Panc1 (cell line): ENCODE measurements at regions not wholly inside any gene's neighbourhood (a gene's known extent, or its start where the extent isn't known, plus 50 kb on each side); places are given as distances from the start of the nearest gene placed in this dataset.

Experiments
- ATAC-seq: fragments of 200-7000 bp; cut with Tn5 transposase; 2 replicates; pipeline ENCODE4 v1.9.1; 2020; ENCODE audit warnings: mild to moderate bottlenecking, moderate library complexity
- BruUV-seq: library from RNA; stranded (reverse); fragments of 400-500 nt; replicated peaks from 2 replicates; lab custom pipeline; 2021; lab: Mats Ljungman, UMichigan
- CTCF ChIA-PET: fragments of 300-600 bp; sonication (Branson Sonifier 250); formaldehyde crosslinking; loops from one replicate; lab custom pipeline; 2022; ENCODE audit warnings: antibody characterized with exemption; lab: Charles Lee
- POLR2A ChIA-PET: fragments of 300-600 bp; sonication (Branson Sonifier 250); formaldehyde crosslinking; loops from one replicate; lab custom pipeline; 2022; ENCODE audit warnings: antibody characterized with exemption; lab: Charles Lee
- DNase-seq: peaks from one replicate; pipeline ENCODE4 v3.0.0-alpha.2; 2010; ENCODE audit warnings: low read depth, low spot score
- H3K27ac ChIP-seq: 2 replicates; pipeline ENCODE4 v1.5.1; 2011; ENCODE audit warnings: mild to moderate bottlenecking, low read length, inconsistent platforms
- H3K27me3 ChIP-seq: fragments of 200-500 bp; sonication (Bioruptor generic); 2 replicates; pipeline ENCODE4 v1.6.0; 2014; ENCODE audit warnings: low read length, inconsistent platforms; ENCODE audit not compliant: control insufficient read depth, insufficient read depth
- H3K36me3 ChIP-seq: fragments of 200-500 bp; sonication (Bioruptor generic); 2 replicates; pipeline ENCODE4 v1.5.1; 2014; ENCODE audit warnings: inconsistent platforms, mild to moderate bottlenecking, low read length, moderate library complexity; ENCODE audit not compliant: control insufficient read depth, insufficient read depth
- H3K4me1 ChIP-seq: 2 replicates; pipeline ENCODE4 v1.5.1; 2011; ENCODE audit warnings: inconsistent platforms, mild to moderate bottlenecking, low read length, moderate library complexity; ENCODE audit not compliant: control insufficient read depth, insufficient read depth
- H3K4me3 ChIP-seq, 2 experiments: 2 replicates each; pipeline ENCODE4 v1.5.1; 2011 to 2012; ENCODE audit warnings: low read depth in 2 of 2, low read length in 2 of 2, mild to moderate bottlenecking in 2 of 2, inconsistent platforms in 1 of 2, moderate library complexity in 1 of 2
- H3K9me3 ChIP-seq: fragments of 200-500 bp; sonication (Bioruptor generic); 2 replicates; pipeline ENCODE4 v1.5.1; 2014; ENCODE audit warnings: low read depth, mild to moderate bottlenecking, inconsistent platforms, low read length, moderate library complexity; ENCODE audit not compliant: control insufficient read depth, insufficient read depth
- CTCF ChIP-seq: fragments of 450-650 bp; IDR thresholded peaks from 2 replicates; pipeline ENCODE4 v1.5.1; 2017; ENCODE audit warnings: mild to moderate bottlenecking
- POLR2AphosphoS5 ChIP-seq: IDR thresholded peaks from 2 replicates; pipeline ENCODE4 v1.6.1; 2012; ENCODE audit warnings: mild to moderate bottlenecking, low read depth, low read length, moderate library complexity
- REST ChIP-seq, 2 experiments: IDR thresholded peaks; 2 replicates each; pipeline ENCODE4 v1.6.1; 2011 to 2012; ENCODE audit warnings: low read depth in 2 of 2, control low read depth in 1 of 2, low read length in 1 of 2, mild to moderate bottlenecking in 1 of 2, moderate library complexity in 1 of 2; ENCODE audit not compliant: insufficient read depth in 1 of 2
- SIN3A ChIP-seq: IDR thresholded peaks from 2 replicates; pipeline ENCODE4 v1.6.1; 2012; ENCODE audit warnings: low read depth, mild to moderate bottlenecking, low read length, moderate library complexity, borderline replicate concordance; ENCODE audit not compliant: insufficient read depth
- TCF7L2 ChIP-seq: IDR thresholded peaks from 2 replicates; pipeline ENCODE4 v1.6.1; 2011; ENCODE audit warnings: mild to moderate bottlenecking, low read depth, low read length, inconsistent platforms
- in situ Hi-C: cut with HindIII; loops from 2 replicates; pipeline ENCODE4 v1.10.0; 2016; ENCODE audit warnings: low sequenced_read_pairs, low pct_unique_long_range_greater_than_20kb
- intact Hi-C: fragments of 100-400 bp; cut with micrococcal nuclease; formaldehyde crosslinking; loops from one replicate; pipeline ENCODE4 v1.10.0; 2022; ENCODE audit not compliant: unreplicated experiment

- no TSS peak for BruUV-seq
- Histone ChIP-seq H3K4me1 (no peaks in the 10 kb centered on the region), H3K36me3 (no peaks in the 10 kb centered on the region), H3K9me3 (no peaks in the 10 kb centered on the region), H3K4me3 (no peak overlapping the region), H3K27ac (no peak overlapping the region), H3K27me3 (peaks cover 8% of the 10 kb centered on the region; the same call in 1 of the 2 replicates)
- TF ChIP-seq TCF7L2 (no peak), POLR2AphosphoS5 (no peak), SIN3A (no peak), REST (IDR thresholded peaks at IDR 0.05; ENCODE audit: insufficient read depth in 1 of 2, low read depth in 2 of 2, low read length in 1 of 2) (no peak), CTCF (no peak)
- POLR2A ChIA-PET, result no interaction called here
- in situ Hi-C loops, result no loop called here
- CTCF ChIA-PET, result no interaction called here
- DNase-seq, result no peak
- intact Hi-C loops, result no loop called here
- no peak for ATAC-seq
These were observed 111.9 kb upstream of the KRAS start for GRCh38 chr12:25362646-25363045.

- ChIA-PET POLR2A (no interaction called here), CTCF (no interaction called here)
- ATAC-seq, result no peak
- H3K27me3 ChIP-seq, result peaks cover 8% of the 10 kb centered on the region; the same call in 1 of the 2 replicates
- no peaks in the 10 kb centered on the region for H3K9me3 ChIP-seq
- BruUV-seq, result no TSS peak
- in situ Hi-C loops (no loop called here), intact Hi-C loops (no loop called here)
- TF ChIP-seq CTCF (no peak), POLR2AphosphoS5 (no peak), TCF7L2 (no peak), SIN3A (no peak), REST (IDR thresholded peaks at IDR 0.05; ENCODE audit: insufficient read depth in 1 of 2, low read depth in 2 of 2, low read length in 1 of 2) (no peak)
- no peak for DNase-seq
- no peaks in the 10 kb centered on the region for H3K4me1 ChIP-seq
- H3K4me3 ChIP-seq, result no peak overlapping the region
- H3K27ac ChIP-seq, result no peak overlapping the region
- no peaks in the 10 kb centered on the region for H3K36me3 ChIP-seq
These were observed 110.8 kb upstream of the KRAS start for GRCh38 chr12:25361511-25361910.
